Transverse colon (tissue), 3 donors: ENCODE measurements at regions not wholly inside any gene's neighbourhood (a gene's known extent, or its start where the extent isn't known, plus 50 kb on each side); places are given as distances from the start of the nearest gene placed in this dataset.

Experiments used
- POLR2A ChIP-seq: fragments of 450-650 bp; IDR thresholded peaks from one replicate; pipeline ENCODE4 v1.6.1; 2016; ENCODE audit warnings: antibody characterized with exemption, mild to moderate bottlenecking, moderate library complexity
- TF ChIP-seq, protein P1 (sequence below), 5 experiments: fragments of 200-600 bp in 3 of 5; fragments of 450-650 bp in 2 of 5; sonication (generic) in 3 of 5; IDR thresholded peaks; 1 replicate in 2 of 5; 2 replicates in 3 of 5; pipeline ENCODE4 v1.5.1; 2016 to 2017; ENCODE audit warnings: antibody characterized with exemption in 5 of 5, inconsistent platforms in 3 of 5, mild to moderate bottlenecking in 2 of 5, moderate library complexity in 1 of 5

DNA sequence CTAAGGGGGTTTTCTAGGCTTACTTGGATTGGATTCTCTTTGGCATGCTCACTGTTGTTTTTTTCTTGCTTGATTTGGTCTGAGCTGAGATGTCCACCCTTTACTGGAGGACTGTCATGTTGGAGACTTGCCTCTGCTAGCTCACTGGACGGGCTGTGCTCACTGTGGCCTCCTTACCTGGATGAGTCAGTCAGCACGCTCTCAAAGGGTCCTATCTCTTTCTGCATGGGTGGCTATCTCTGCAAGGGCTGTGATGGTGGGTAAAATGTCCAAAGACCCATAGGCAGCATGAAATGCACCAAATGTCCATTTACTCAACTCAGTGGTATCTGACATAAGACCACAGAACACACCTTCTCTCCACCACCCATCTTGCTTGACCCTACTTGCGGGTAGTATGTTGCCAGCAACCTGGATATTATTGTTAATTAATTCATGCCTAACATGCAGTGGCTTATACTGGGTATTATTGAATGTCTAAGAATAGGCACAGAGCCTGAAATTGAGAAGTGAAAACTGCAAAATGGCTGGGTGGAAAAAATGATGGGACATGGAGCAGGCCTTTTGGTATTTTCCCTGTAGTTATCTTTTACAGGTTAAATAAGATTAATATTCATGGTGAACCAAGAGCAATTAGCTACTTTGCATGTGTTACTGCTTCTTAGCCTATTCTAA is 68.9 kb upstream of the TLE1 start:
- TF ChIP-seq, protein P1, sequence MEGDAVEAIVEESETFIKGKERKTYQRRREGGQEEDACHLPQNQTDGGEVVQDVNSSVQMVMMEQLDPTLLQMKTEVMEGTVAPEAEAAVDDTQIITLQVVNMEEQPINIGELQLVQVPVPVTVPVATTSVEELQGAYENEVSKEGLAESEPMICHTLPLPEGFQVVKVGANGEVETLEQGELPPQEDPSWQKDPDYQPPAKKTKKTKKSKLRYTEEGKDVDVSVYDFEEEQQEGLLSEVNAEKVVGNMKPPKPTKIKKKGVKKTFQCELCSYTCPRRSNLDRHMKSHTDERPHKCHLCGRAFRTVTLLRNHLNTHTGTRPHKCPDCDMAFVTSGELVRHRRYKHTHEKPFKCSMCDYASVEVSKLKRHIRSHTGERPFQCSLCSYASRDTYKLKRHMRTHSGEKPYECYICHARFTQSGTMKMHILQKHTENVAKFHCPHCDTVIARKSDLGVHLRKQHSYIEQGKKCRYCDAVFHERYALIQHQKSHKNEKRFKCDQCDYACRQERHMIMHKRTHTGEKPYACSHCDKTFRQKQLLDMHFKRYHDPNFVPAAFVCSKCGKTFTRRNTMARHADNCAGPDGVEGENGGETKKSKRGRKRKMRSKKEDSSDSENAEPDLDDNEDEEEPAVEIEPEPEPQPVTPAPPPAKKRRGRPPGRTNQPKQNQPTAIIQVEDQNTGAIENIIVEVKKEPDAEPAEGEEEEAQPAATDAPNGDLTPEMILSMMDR (IDR thresholded peaks at IDR 0.05): no peak
- TF ChIP-seq POLR2A: no peak
